Prostate gland (tissue), 2 donors: ENCODE measurements at regions not wholly inside any gene's neighbourhood (a gene's known extent, or its start where the extent isn't known, plus 50 kb on each side); places are given as distances from the start of the nearest gene placed in this dataset.
"Not testable (repeated sequence)": the region's sequence is repeated elsewhere in the genome, so short reads cannot be mapped to it uniquely, and the experiment has no call there.

Experiments
- POLR2A ChIP-seq: fragments of 450-650 bp; IDR thresholded peaks from one replicate; pipeline ENCODE4 v1.6.1; 2016; ENCODE audit warnings: antibody characterized with exemption, mild to moderate bottlenecking
- TF ChIP-seq, protein P1 (sequence below), 4 experiments: fragments of 200-600 bp in 2 of 4; fragments of 450-650 bp in 2 of 4; sonication (generic) in 2 of 4; IDR thresholded peaks; 1 replicate in 3 of 4; 2 replicates in 1 of 4; pipeline ENCODE4 v1.5.1; 2016 to 2019; ENCODE audit warnings: antibody characterized with exemption in 4 of 4, mild to moderate bottlenecking in 2 of 4, moderate library complexity in 2 of 4

DNA sequence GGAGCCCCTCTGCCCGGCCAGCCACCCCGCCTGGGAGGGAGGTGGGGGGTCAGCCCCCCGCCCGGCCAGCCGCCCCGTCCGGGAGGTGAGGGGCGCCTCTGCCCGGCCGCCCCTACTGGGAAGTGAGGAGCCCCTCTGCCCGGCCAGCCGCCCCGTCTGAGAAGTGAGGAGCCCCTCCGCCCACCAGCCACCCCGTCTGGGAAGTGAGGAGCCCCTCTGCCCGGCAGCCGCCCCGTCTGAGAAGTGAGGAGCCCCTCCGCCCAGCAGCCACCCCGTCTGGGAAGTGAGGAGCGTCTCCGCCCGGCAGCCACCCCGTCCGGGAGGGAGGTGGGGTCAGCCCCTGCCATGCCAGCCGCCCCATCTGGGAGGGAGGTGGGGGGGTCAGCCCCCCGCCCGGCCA, 102.8 kb downstream of the ID4 start:
- TF ChIP-seq, protein P1, sequence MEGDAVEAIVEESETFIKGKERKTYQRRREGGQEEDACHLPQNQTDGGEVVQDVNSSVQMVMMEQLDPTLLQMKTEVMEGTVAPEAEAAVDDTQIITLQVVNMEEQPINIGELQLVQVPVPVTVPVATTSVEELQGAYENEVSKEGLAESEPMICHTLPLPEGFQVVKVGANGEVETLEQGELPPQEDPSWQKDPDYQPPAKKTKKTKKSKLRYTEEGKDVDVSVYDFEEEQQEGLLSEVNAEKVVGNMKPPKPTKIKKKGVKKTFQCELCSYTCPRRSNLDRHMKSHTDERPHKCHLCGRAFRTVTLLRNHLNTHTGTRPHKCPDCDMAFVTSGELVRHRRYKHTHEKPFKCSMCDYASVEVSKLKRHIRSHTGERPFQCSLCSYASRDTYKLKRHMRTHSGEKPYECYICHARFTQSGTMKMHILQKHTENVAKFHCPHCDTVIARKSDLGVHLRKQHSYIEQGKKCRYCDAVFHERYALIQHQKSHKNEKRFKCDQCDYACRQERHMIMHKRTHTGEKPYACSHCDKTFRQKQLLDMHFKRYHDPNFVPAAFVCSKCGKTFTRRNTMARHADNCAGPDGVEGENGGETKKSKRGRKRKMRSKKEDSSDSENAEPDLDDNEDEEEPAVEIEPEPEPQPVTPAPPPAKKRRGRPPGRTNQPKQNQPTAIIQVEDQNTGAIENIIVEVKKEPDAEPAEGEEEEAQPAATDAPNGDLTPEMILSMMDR (IDR thresholded peaks at IDR 0.05) = not testable (repeated sequence)
- not testable (repeated sequence) for TF ChIP-seq POLR2A
